K562 (cell line): ENCODE measurements at regions not wholly inside any gene's neighbourhood (a gene's known extent, or its start where the extent isn't known, plus 50 kb on each side); places are given as distances from the start of the nearest gene placed in this dataset.

Source experiments
- ATAC-seq: fragments of 200-7000 bp; cut with Tn5 transposase; 3 replicates; pipeline ENCODE4 v1.9.1; 2020; ENCODE audit warnings: moderate library complexity
- BruUV-seq: library from RNA; stranded (reverse); fragments of 400-500 nt; replicated peaks from 2 replicates; lab custom pipeline; 2021; lab: Mats Ljungman, UMichigan
- CTCF ChIA-PET: fragments of 300-600 bp; formaldehyde crosslinking; extraction: SDS; loops from one replicate; lab custom pipeline; 2021; ENCODE audit warnings: low intra/inter-chr PET ratio; lab: Yijun Ruan, JAX
- POLR2A ChIA-PET: fragments of 300-600, 350-650 bp; sonication (Branson Sonifier 250); formaldehyde crosslinking; extraction: SDS; loops from one replicate; lab custom pipeline; 2021; ENCODE audit warnings: antibody characterized with exemption, inconsistent platforms; lab: Yijun Ruan, JAX
- DNase-seq, 4 experiments: peaks; one replicate each; pipeline versions ENCODE4 v3.0.0 to v3.0.0-alpha.2; 2011 to 2018; ENCODE audit warnings: low spot score in 3 of 4, mixed read lengths in 3 of 4; ENCODE audit errors: extremely low read depth in 1 of 4
- FAIRE-seq: peaks from 2 replicates; lab custom pipeline; 2011; peaks lifted over from hg19 to GRCh38; lab: Jason Lieb, UNC
- H2AFZ ChIP-seq: 2 replicates; pipeline ENCODE4 v1.6.0; 2011; ENCODE audit warnings: low read depth, low read length, control low read depth, inconsistent platforms
- H3K27ac ChIP-seq: fragments of 200-600 bp; 3 replicates; pipeline ENCODE4 v1.8.0; 2011; ENCODE audit warnings: low read depth, mild to moderate bottlenecking, control low read depth, inconsistent platforms, low read length, moderate library complexity, mixed read lengths; ENCODE audit errors: extremely low read depth
- H3K27me3 ChIP-seq, 2 experiments: fragments of 300-600 bp in 1 of 2; 2 replicates in 1 of 2; 3 replicates in 1 of 2; pipeline versions ENCODE4 v1.6.0 to v1.8.0; 2011; ENCODE audit warnings: inconsistent platforms in 2 of 2, low read length in 2 of 2, mild to moderate bottlenecking in 1 of 2, mixed read lengths in 1 of 2, moderate library complexity in 1 of 2; ENCODE audit not compliant: control insufficient read depth in 2 of 2, insufficient read depth in 2 of 2
- H3K36me3 ChIP-seq: fragments of 300-600 bp; 3 replicates; pipeline ENCODE4 v1.8.0; 2011; ENCODE audit warnings: mild to moderate bottlenecking, low read length, inconsistent platforms; ENCODE audit not compliant: control insufficient read depth, insufficient read depth
- H3K4me1 ChIP-seq, 2 experiments: fragments of 200-600 bp in 1 of 2; replicated peaks in 1 of 2; 2 replicates in 1 of 2; 3 replicates in 1 of 2; pipeline versions ENCODE4 v1.5.1 to v1.8.0; 2011; ENCODE audit warnings: inconsistent platforms in 2 of 2, low read length in 2 of 2, mild to moderate bottlenecking in 1 of 2, mixed read lengths in 1 of 2, moderate library complexity in 1 of 2; ENCODE audit not compliant: control insufficient read depth in 2 of 2, insufficient read depth in 2 of 2
- H3K4me2 ChIP-seq: 2 replicates; pipeline ENCODE4 v1.6.1; 2011; ENCODE audit warnings: low read length, control low read depth, inconsistent platforms, mixed read lengths; ENCODE audit not compliant: insufficient read depth
- H3K4me3 ChIP-seq: fragments of 200-600 bp; sonication (generic), shearing (Covaris generic); 2 replicates; pipeline ENCODE4 v1.5.1; 2016; ENCODE audit warnings: control low read depth, inconsistent platforms
- H3K79me2 ChIP-seq: fragments of 200-600 bp; 3 replicates; pipeline ENCODE4 v1.8.0; 2011; ENCODE audit warnings: low read length, inconsistent platforms; ENCODE audit not compliant: control insufficient read depth, insufficient read depth
- H3K9ac ChIP-seq, 2 experiments: 2 replicates each; pipeline versions ENCODE4 v1.6.0 to v1.6.1; 2011; ENCODE audit warnings: low read depth in 2 of 2, low read length in 2 of 2, control low read depth in 1 of 2, inconsistent platforms in 1 of 2, mild to moderate bottlenecking in 1 of 2, mixed read lengths in 1 of 2; ENCODE audit not compliant: insufficient read depth in 1 of 2
- H3K9me1 ChIP-seq: one replicate; pipeline ENCODE4 v1.6.0; 2011; ENCODE audit warnings: inconsistent platforms, mild to moderate bottlenecking, low read length, moderate library complexity; ENCODE audit not compliant: control insufficient read depth, insufficient read depth
- H3K9me3 ChIP-seq: replicated peaks from 2 replicates; pipeline ENCODE4 v1.5.1; 2011; ENCODE audit warnings: low read depth, low read length, inconsistent platforms; ENCODE audit not compliant: control insufficient read depth, insufficient read depth
- H4K20me1 ChIP-seq: replicated peaks from 2 replicates; pipeline ENCODE4 v1.6.1; 2011; ENCODE audit warnings: low read length, inconsistent platforms, mixed read lengths; ENCODE audit not compliant: control insufficient read depth, insufficient read depth
- CREM ChIP-seq: IDR thresholded peaks from 2 replicates; pipeline ENCODE4 v1.6.1; 2014; ENCODE audit warnings: antibody characterized with exemption, low read depth
- NELFE ChIP-seq: IDR thresholded peaks from 2 replicates; pipeline ENCODE4 v1.6.1; 2011; ENCODE audit warnings: mild to moderate bottlenecking; ENCODE audit not compliant: insufficient read depth, insufficient read length
- POLR2AphosphoS2 ChIP-seq: IDR thresholded peaks from 2 replicates; pipeline ENCODE4 v1.6.1; 2012; ENCODE audit warnings: low read length, improper control_type of control experiment
- SPI1 ChIP-seq: IDR thresholded peaks from 2 replicates; pipeline ENCODE4 v1.6.1; 2011; ENCODE audit warnings: low read depth, low read length, control low read depth, borderline replicate concordance
- XRCC4 ChIP-seq: IDR thresholded peaks from one replicate; pipeline ENCODE4 v1.6.1; 2011; ENCODE audit not compliant: insufficient read depth, insufficient read length; ENCODE audit errors: extremely low read depth
- ZNF239 ChIP-seq: fragments of 250-450 bp; sonication (Bioruptor Pico); IDR thresholded peaks from 2 replicates; pipeline ENCODE4 v1.4.0; 2020; ENCODE audit warnings: mild to moderate bottlenecking
- ZNF76 ChIP-seq: fragments of 250-450 bp; sonication (Bioruptor Pico); IDR thresholded peaks from 2 replicates; pipeline ENCODE4 v1.4.0; 2020; ENCODE audit warnings: mild to moderate bottlenecking, moderate library complexity, borderline replicate concordance
- ZNF77 ChIP-seq: fragments of 250-450 bp; sonication (Bioruptor Pico); IDR thresholded peaks from 2 replicates; pipeline ENCODE4 v1.5.0; 2020
- WGBS: fragments of 100-300 bp; shearing (Covaris generic); methylation state at CpG from one replicate; pipeline ENCODE4 v1.1.6; 2016; ENCODE audit warnings: low coverage, mixed read lengths; ENCODE audit not compliant: insufficient coverage; ENCODE audit errors: missing lambda C conversion rate; 5-methylcytosine and 5-hydroxymethylcytosine counted together
- in situ Hi-C: fragments of 300-500 bp; cut with MboI; formaldehyde crosslinking; loops from 4 replicates; pipeline ENCODE4 v1.15.0; 2018; ENCODE audit warnings: inconsistent platforms, mixed read lengths
- intact Hi-C: fragments of 100-400 bp; cut with micrococcal nuclease; formaldehyde crosslinking; loops from 2 replicates; pipeline ENCODE4 v1.14.2; 2022
- TF ChIP-seq, protein P1 (sequence below): sonication (generic); formaldehyde crosslinking; IDR thresholded peaks from 2 replicates; pipeline ENCODE4 v1.4.0; 2020; ENCODE audit warnings: mild to moderate bottlenecking, missing genetic modification reagents
- TF ChIP-seq, protein P2 (sequence below): fragments of 450-650 bp; conservative IDR thresholded peaks from 2 replicates; pipeline ENCODE4 v1.6.1; 2016; ENCODE audit warnings: missing genetic modification characterization, low read depth, mild to moderate bottlenecking, missing compliant biosample characterization, moderate library complexity
- TF ChIP-seq, protein P3 (sequence below): IDR thresholded peaks from 2 replicates; pipeline ENCODE4 v1.6.1; 2016; ENCODE audit warnings: missing genetic modification characterization, missing compliant biosample characterization
- TF ChIP-seq, protein P4 (sequence below): fragments of 450-650 bp; formaldehyde crosslinking; IDR thresholded peaks from 2 replicates; pipeline ENCODE4 v1.4.0; 2022; ENCODE audit warnings: missing genetic modification characterization

DNA sequence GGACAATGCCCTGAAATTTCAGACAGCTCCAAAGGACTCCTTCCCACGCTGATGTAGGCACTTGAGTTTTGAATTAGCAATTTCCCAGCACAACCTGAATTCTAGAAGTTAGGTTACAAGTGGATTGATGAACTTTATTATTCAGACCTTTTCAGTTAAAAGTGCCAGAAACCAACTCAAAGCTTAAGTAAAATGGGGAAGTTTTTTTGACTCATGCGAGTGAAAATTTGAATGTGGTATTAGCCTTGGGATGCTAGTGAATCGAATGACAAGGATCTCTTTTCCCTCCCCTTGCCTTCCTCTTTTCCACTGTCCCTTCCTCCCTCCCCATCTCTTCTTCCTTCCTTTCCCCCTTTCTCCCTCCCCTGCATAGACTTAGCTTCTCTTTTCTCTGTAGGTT lies 295.1 kb upstream of the PROK2 start:
- Histone ChIP-seq H3K79me2 (no peaks in the 10 kb centered on the region), H3K9ac (no peak overlapping the region), H3K36me3 (no peaks in the 10 kb centered on the region), H4K20me1 (no peaks in the 10 kb centered on the region), H2AFZ (no peak overlapping the region), H3K27ac (no peak overlapping the region), H3K9me1 (no peaks in the 10 kb centered on the region), H3K4me3 (no peak overlapping the region), H3K27me3 (no peaks in the 10 kb centered on the region), H3K4me2 (no peak overlapping the region), H3K4me1 (peaks cover 8 to 29% of the 10 kb centered on the region in 2 experiments), H3K9me3 (no peaks in the 10 kb centered on the region)
- in situ Hi-C loops: no loop called here
- FAIRE-seq (no peak), ATAC-seq (no peak), DNase-seq (no peak)
- intact Hi-C loops: loop anchor here (10.0 kb wide), 2 partner anchors 75 to 125 kb away; no protein-coding TSS in a partner anchor
- BruUV-seq: no TSS peak
- ChIA-PET CTCF (no interaction called here), POLR2A (interaction anchor here (1.0 kb wide), 1 partner anchor 10 kb away, joined by 4 read pairs; no protein-coding TSS in a partner anchor)
- WGBS: 51% methylated on average over 2 of the region's 3 CpGs
- no peak for TF ChIP-seq NELFE
- no peak for TF ChIP-seq ZNF239 (CRISPR knock-in tag)
- no peak for TF ChIP-seq ZNF76
- no peak for TF ChIP-seq ZNF77
- peak; percentile 22; the same call in 1 of the 2 replicates for TF ChIP-seq SPI1
- TF ChIP-seq, protein P1, sequence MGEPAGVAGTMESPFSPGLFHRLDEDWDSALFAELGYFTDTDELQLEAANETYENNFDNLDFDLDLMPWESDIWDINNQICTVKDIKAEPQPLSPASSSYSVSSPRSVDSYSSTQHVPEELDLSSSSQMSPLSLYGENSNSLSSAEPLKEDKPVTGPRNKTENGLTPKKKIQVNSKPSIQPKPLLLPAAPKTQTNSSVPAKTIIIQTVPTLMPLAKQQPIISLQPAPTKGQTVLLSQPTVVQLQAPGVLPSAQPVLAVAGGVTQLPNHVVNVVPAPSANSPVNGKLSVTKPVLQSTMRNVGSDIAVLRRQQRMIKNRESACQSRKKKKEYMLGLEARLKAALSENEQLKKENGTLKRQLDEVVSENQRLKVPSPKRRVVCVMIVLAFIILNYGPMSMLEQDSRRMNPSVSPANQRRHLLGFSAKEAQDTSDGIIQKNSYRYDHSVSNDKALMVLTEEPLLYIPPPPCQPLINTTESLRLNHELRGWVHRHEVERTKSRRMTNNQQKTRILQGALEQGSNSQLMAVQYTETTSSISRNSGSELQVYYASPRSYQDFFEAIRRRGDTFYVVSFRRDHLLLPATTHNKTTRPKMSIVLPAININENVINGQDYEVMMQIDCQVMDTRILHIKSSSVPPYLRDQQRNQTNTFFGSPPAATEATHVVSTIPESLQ (CRISPR knock-in tag): no peak
- no peak for TF ChIP-seq CREM
- no peak for TF ChIP-seq POLR2AphosphoS2
- TF ChIP-seq XRCC4: no peak
- TF ChIP-seq, protein P2, sequence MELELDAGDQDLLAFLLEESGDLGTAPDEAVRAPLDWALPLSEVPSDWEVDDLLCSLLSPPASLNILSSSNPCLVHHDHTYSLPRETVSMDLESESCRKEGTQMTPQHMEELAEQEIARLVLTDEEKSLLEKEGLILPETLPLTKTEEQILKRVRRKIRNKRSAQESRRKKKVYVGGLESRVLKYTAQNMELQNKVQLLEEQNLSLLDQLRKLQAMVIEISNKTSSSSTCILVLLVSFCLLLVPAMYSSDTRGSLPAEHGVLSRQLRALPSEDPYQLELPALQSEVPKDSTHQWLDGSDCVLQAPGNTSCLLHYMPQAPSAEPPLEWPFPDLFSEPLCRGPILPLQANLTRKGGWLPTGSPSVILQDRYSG (tag): no peak
- TF ChIP-seq, protein P3, sequence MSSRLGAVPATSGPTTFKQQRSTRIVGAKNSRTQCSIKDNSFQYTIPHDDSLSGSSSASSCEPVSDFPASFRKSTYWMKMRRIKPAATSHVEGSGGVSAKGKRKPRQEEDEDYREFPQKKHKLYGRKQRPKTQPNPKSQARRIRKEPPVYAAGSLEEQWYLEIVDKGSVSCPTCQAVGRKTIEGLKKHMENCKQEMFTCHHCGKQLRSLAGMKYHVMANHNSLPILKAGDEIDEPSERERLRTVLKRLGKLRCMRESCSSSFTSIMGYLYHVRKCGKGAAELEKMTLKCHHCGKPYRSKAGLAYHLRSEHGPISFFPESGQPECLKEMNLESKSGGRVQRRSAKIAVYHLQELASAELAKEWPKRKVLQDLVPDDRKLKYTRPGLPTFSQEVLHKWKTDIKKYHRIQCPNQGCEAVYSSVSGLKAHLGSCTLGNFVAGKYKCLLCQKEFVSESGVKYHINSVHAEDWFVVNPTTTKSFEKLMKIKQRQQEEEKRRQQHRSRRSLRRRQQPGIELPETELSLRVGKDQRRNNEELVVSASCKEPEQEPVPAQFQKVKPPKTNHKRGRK (tag): 0 out of 2 replicates have a peak, but pooled peaks have one; percentile 25
- TF ChIP-seq, protein P4, sequence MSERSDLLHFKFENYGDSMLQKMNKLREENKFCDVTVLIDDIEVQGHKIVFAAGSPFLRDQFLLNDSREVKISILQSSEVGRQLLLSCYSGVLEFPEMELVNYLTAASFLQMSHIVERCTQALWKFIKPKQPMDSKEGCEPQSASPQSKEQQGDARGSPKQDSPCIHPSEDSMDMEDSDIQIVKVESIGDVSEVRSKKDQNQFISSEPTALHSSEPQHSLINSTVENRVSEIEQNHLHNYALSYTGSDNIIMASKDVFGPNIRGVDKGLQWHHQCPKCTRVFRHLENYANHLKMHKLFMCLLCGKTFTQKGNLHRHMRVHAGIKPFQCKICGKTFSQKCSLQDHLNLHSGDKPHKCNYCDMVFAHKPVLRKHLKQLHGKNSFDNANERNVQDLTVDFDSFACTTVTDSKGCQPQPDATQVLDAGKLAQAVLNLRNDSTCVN (CRISPR knock-in tag): no peak
